SK-MEL-5 (cell line): ENCODE measurements at regions not wholly inside any gene's neighbourhood (a gene's known extent, or its start where the extent isn't known, plus 50 kb on each side); places are given as distances from the start of the nearest gene placed in this dataset.

Source experiments
- DNase-seq: peaks from one replicate; pipeline ENCODE4 v3.0.0-alpha.2; 2016; ENCODE audit warnings: low read depth, low spot score
- in situ Hi-C: cut with HindIII; loops from 2 replicates; pipeline ENCODE4 v1.10.0; 2016; ENCODE audit warnings: low sequenced_read_pairs, high pct_unique_total_duplicates, low pct_unique_long_range_greater_than_20kb

GRCh38 chr16:64621616-64622015 is 500.2 kb downstream of the CDH11 start:
- DNase-seq: no peak
- in situ Hi-C loops: no loop called here

- DNase-seq: no peak
- in situ Hi-C loops: no loop called here
Measured at GRCh38 chr16:64617836-64618476, 503.9 kb downstream of the CDH11 start.

GRCh38 chr16:64615630-64616280 is 506.1 kb downstream of the CDH11 start:
- in situ Hi-C loops: no loop called here
- DNase-seq: no peak

GRCh38 chr16:64596196-64596595 is 525.7 kb downstream of the CDH11 start:
- in situ Hi-C loops: no loop called here
- no peak for DNase-seq

GRCh38 chr16:64590513-64590912 is 531.4 kb downstream of the CDH11 start:
- DNase-seq: no peak
- in situ Hi-C loops: no loop called here

GRCh38 chr16:64589836-64590235 is 532.0 kb downstream of the CDH11 start:
- no peak for DNase-seq
- in situ Hi-C loops: no loop called here

- in situ Hi-C loops: no loop called here
- no peak for DNase-seq
Measured at GRCh38 chr16:64586781-64587180, 535.1 kb downstream of the CDH11 start.

- in situ Hi-C loops: no loop called here
- DNase-seq: no peak
Measured at GRCh38 chr16:64585367-64585766, 536.5 kb downstream of the CDH11 start.

GRCh38 chr16:64580558-64580957 is 541.3 kb downstream of the CDH11 start:
- in situ Hi-C loops: no loop called here

GRCh38 chr16:64579712-64580111 is 542.2 kb downstream of the CDH11 start:
- in situ Hi-C loops: no loop called here

More at GRCh38 chr16:64580558-64580957, 541.3 kb downstream of the CDH11 start:
- DNase-seq: no peak

GRCh38 chr16:64545768-64546167 is 576.1 kb downstream of the CDH11 start:
- in situ Hi-C loops: no loop called here
- no peak for DNase-seq

More at GRCh38 chr16:64579712-64580111, 542.2 kb downstream of the CDH11 start:
- DNase-seq: no peak

GRCh38 chr16:64544859-64545258 is 577.0 kb downstream of the CDH11 start:
- no peak for DNase-seq
- in situ Hi-C loops: no loop called here

GRCh38 chr16:64543441-64543840 is 578.4 kb downstream of the CDH11 start:
- in situ Hi-C loops: no loop called here
- no peak for DNase-seq

GRCh38 chr16:64543031-64543430 is 578.8 kb downstream of the CDH11 start:
- in situ Hi-C loops: no loop called here
- no peak for DNase-seq

- DNase-seq: no peak
- in situ Hi-C loops: no loop called here
Measured at GRCh38 chr16:64542152-64542551, 579.7 kb downstream of the CDH11 start.

- no peak for DNase-seq
- in situ Hi-C loops: no loop called here
Measured at GRCh38 chr16:64541621-64542020, 580.2 kb downstream of the CDH11 start.

GRCh38 chr16:64540434-64540833 is 581.4 kb downstream of the CDH11 start:
- DNase-seq: no peak
- in situ Hi-C loops: no loop called here

- in situ Hi-C loops: no loop called here
- no peak for DNase-seq
Measured at GRCh38 chr16:64539811-64540371, 582.0 kb downstream of the CDH11 start.

- DNase-seq: no peak
- in situ Hi-C loops: no loop called here
Measured at GRCh38 chr16:64534180-64534780, 587.6 kb downstream of the CDH11 start.
